Osteoblast (primary cell): ENCODE measurements at regions not wholly inside any gene's neighbourhood (a gene's known extent, or its start where the extent isn't known, plus 50 kb on each side); places are given as distances from the start of the nearest gene placed in this dataset.

Experiments used
- DNase-seq: peaks from one replicate; pipeline ENCODE4 v3.0.0; 2011; ENCODE audit warnings: low spot score, mixed read lengths; ENCODE audit not compliant: insufficient read length; ENCODE audit errors: missing footprints
- H2AFZ ChIP-seq: 2 replicates; pipeline ENCODE4 v1.6.0; 2011; ENCODE audit warnings: mild to moderate bottlenecking, low read length
- H3K27ac ChIP-seq: 2 replicates; pipeline ENCODE4 v1.5.1; 2011; ENCODE audit warnings: mild to moderate bottlenecking, low read depth, low read length, moderate library complexity
- H3K27me3 ChIP-seq: 2 replicates; pipeline ENCODE4 v1.6.0; 2012; ENCODE audit warnings: mild to moderate bottlenecking, control low read depth, inconsistent platforms, low read length, moderate library complexity; ENCODE audit not compliant: insufficient read depth
- H3K36me3 ChIP-seq: 2 replicates; pipeline ENCODE4 v1.5.1; 2011; ENCODE audit warnings: mild to moderate bottlenecking, low read length, control low read depth, moderate library complexity; ENCODE audit not compliant: insufficient read depth
- H3K4me1 ChIP-seq: 2 replicates; pipeline ENCODE4 v1.5.1; 2011; ENCODE audit warnings: mild to moderate bottlenecking, low read length, control low read depth, moderate library complexity; ENCODE audit not compliant: insufficient read depth
- H3K4me2 ChIP-seq: 2 replicates; pipeline ENCODE4 v1.6.0; 2011; ENCODE audit warnings: mild to moderate bottlenecking, low read length; ENCODE audit not compliant: insufficient read depth
- H3K4me3 ChIP-seq: fragments of 200-600 bp; sonication (generic); 3 replicates; pipeline ENCODE4 v1.5.1; 2012; ENCODE audit warnings: mild to moderate bottlenecking, low read length, inconsistent platforms; ENCODE audit not compliant: insufficient read depth
- H3K79me2 ChIP-seq: 2 replicates; pipeline ENCODE4 v1.6.0; 2012; ENCODE audit warnings: mild to moderate bottlenecking, low read length, control low read depth, inconsistent platforms; ENCODE audit not compliant: insufficient read depth
- H3K9me3 ChIP-seq: 2 replicates; pipeline ENCODE4 v1.5.1; 2011; ENCODE audit warnings: low read depth, low read length, control low read depth
- H4K20me1 ChIP-seq: 2 replicates; pipeline ENCODE4 v1.6.0; 2012; ENCODE audit warnings: mild to moderate bottlenecking, low read length, control low read depth; ENCODE audit not compliant: insufficient read depth
- TF ChIP-seq, protein P1 (sequence below): IDR thresholded peaks from 2 replicates; pipeline ENCODE4 v1.5.1; 2011; ENCODE audit warnings: mild to moderate bottlenecking, low read depth, low read length, moderate library complexity; ENCODE audit errors: extremely low read depth

- Histone ChIP-seq H3K79me2 (no peaks in the 10 kb centered on the region), H3K4me2 (no peak overlapping the region), H2AFZ (no peak overlapping the region), H3K36me3 (no peaks in the 10 kb centered on the region), H3K9me3 (peaks cover 2% of the 10 kb centered on the region), H3K27ac (no peak overlapping the region), H3K27me3 (no peaks in the 10 kb centered on the region), H3K4me3 (no peak overlapping the region), H3K4me1 (no peaks in the 10 kb centered on the region), H4K20me1 (no peaks in the 10 kb centered on the region)
- DNase-seq, result no peak
- TF ChIP-seq, protein P1, sequence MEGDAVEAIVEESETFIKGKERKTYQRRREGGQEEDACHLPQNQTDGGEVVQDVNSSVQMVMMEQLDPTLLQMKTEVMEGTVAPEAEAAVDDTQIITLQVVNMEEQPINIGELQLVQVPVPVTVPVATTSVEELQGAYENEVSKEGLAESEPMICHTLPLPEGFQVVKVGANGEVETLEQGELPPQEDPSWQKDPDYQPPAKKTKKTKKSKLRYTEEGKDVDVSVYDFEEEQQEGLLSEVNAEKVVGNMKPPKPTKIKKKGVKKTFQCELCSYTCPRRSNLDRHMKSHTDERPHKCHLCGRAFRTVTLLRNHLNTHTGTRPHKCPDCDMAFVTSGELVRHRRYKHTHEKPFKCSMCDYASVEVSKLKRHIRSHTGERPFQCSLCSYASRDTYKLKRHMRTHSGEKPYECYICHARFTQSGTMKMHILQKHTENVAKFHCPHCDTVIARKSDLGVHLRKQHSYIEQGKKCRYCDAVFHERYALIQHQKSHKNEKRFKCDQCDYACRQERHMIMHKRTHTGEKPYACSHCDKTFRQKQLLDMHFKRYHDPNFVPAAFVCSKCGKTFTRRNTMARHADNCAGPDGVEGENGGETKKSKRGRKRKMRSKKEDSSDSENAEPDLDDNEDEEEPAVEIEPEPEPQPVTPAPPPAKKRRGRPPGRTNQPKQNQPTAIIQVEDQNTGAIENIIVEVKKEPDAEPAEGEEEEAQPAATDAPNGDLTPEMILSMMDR, result no peak
Measured at GRCh38 chr11:25583596-25583995, 748.3 kb upstream of the ANO3 start.

DNA sequence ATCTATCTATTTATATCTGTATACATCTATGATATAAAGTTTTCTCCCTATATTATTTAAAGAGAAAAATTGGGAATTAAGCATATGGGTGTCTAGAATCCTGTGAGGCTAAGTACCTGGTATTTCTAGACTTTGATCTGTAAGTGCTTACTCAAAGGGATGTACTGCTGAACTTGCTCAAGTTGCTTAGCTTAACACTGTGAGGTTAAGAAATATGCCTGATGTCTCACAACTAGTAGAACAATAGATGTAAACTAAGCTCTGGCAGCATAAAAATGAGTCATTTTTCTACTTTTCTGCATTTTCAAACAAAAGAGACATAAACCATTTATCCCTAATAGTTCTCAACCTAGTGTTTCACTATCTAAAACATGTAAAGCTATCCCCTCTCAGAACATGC is 744.4 kb upstream of the ANO3 start:
- no peak for DNase-seq
- Histone ChIP-seq H3K9me3 (peaks cover 3% of the 10 kb centered on the region), H2AFZ (no peak overlapping the region), H3K27ac (no peak overlapping the region), H3K4me1 (no peaks in the 10 kb centered on the region), H3K27me3 (no peaks in the 10 kb centered on the region), H3K79me2 (no peaks in the 10 kb centered on the region), H3K4me2 (no peak overlapping the region), H3K36me3 (no peaks in the 10 kb centered on the region), H4K20me1 (no peaks in the 10 kb centered on the region), H3K4me3 (no peak overlapping the region)
- TF ChIP-seq, protein P1, result no peak

DNA sequence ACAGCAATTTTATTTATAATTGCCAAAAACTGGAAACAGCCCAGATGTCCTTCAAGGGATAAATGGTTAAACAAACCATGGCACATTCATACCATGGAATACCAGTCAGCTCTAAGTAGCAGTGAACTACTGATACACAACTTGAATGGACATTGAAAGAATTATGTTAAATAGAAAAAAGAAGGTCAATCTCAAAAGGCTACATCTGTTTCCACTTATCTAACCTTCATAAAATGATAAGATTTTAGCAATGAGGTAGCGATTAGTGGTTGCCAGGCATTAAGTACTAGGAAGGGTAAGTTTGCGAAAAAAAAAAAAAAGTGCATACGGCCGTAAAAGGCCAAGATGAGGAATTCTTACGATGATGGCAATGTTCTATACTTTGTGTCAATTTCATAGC is 738.7 kb upstream of the ANO3 start:
- Histone ChIP-seq H4K20me1 (no peaks in the 10 kb centered on the region), H3K27me3 (no peaks in the 10 kb centered on the region), H2AFZ (no peak overlapping the region), H3K36me3 (no peaks in the 10 kb centered on the region), H3K4me3 (no peak overlapping the region), H3K4me1 (no peaks in the 10 kb centered on the region), H3K27ac (no peak overlapping the region), H3K79me2 (no peaks in the 10 kb centered on the region), H3K4me2 (no peak overlapping the region), H3K9me3 (peaks cover 3% of the 10 kb centered on the region)
- no peak for DNase-seq
- TF ChIP-seq, protein P1, result no peak

DNA sequence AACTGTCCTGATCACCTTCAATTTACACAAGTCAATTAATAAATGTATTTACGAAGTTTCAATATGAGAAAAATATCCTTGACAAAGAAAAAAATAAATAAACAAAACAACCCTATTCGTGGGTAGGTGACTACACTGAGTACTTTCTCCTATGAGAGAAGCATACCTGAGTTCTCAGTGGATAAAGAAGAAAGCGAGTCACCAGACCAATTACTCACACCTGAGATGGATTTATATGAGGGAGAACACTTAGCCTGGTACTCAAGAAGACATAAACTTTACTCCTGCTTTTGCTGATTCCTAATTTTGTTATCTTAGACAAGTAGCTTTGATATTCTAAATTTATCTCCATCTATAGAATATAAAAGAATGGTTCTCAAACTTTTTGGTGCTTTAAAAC is 735.2 kb upstream of the ANO3 start:
- DNase-seq, result no peak
- no peaks in the 10 kb centered on the region for H4K20me1 ChIP-seq
- H3K4me1 ChIP-seq, result no peaks in the 10 kb centered on the region
- TF ChIP-seq, protein P1, result no peak
- no peaks in the 10 kb centered on the region for H3K9me3 ChIP-seq
- no peak overlapping the region for H3K4me2 ChIP-seq
- H3K79me2 ChIP-seq, result no peaks in the 10 kb centered on the region
- no peak overlapping the region for H3K4me3 ChIP-seq
- H3K27me3 ChIP-seq, result no peaks in the 10 kb centered on the region
- H2AFZ ChIP-seq, result no peak overlapping the region
- no peaks in the 10 kb centered on the region for H3K36me3 ChIP-seq
- no peak overlapping the region for H3K27ac ChIP-seq
